ENCODE measurements at regions not wholly inside any gene's neighbourhood (a gene's known extent, or its start where the extent isn't known, plus 50 kb on each side); places are given as distances from the start of the nearest gene placed in this dataset.

GRCh38 chr21:27691006-27691405 is 724.1 kb upstream of the ADAMTS5 start:
- TF ChIP-seq CTCF (IDR thresholded peaks at IDR 0.05) (no peak), POLR2A (IDR thresholded peaks at IDR 0.05) (no peak)
